ENCODE measurements at regions not wholly inside any gene's neighbourhood (a gene's known extent, or its start where the extent isn't known, plus 50 kb on each side); places are given as distances from the start of the nearest gene placed in this dataset.

GRCh38 chr11:70568035-70568813, 169.9 kb downstream of the CTTN start:
- Histone ChIP-seq H3K27me3 (ENCODE audit: low read depth) (no peaks in the 10 kb centered on the region), H3K4me3 (peak overlapping the region; percentile 48), H3K27ac (peak overlapping the region; percentile 68), H3K36me3 (no peaks in the 10 kb centered on the region), H3K9me3 (no peaks in the 10 kb centered on the region), H3K4me1 (peaks cover 18% of the 10 kb centered on the region)
- intact Hi-C loops (cut with DNase I) = no loop called here
- DNase-seq = peak; percentile 63
- peak; percentile 41 for TF ChIP-seq CTCF (IDR thresholded peaks at IDR 0.05)
- peak; percentile 60 to 81 for ATAC-seq

- intact Hi-C loops (cut with DNase I) = no loop called here
Observed at GRCh38 chr11:70568814-70569617, 170.7 kb downstream of the CTTN start.

GRCh38 chr11:70569618-70569890, 171.2 kb downstream of the CTTN start:
- no peak overlapping the region for H3K27ac ChIP-seq
- H3K4me3 ChIP-seq = no peak overlapping the region
- DNase-seq (no peak), ATAC-seq (no peak)
- intact Hi-C loops (cut with DNase I) = no loop called here
- no peaks in the 10 kb centered on the region for H3K27me3 ChIP-seq (ENCODE audit: low read depth)
- peaks cover 18% of the 10 kb centered on the region for H3K4me1 ChIP-seq
- H3K9me3 ChIP-seq = no peaks in the 10 kb centered on the region
- no peak for TF ChIP-seq CTCF (IDR thresholded peaks at IDR 0.05)
- H3K36me3 ChIP-seq = no peaks in the 10 kb centered on the region

More at GRCh38 chr11:70568814-70569617, 170.7 kb downstream of the CTTN start:
- Histone ChIP-seq H3K36me3 (no peaks in the 10 kb centered on the region), H3K27me3 (ENCODE audit: low read depth) (no peaks in the 10 kb centered on the region), H3K4me1 (peaks cover 18% of the 10 kb centered on the region), H3K9me3 (no peaks in the 10 kb centered on the region), H3K27ac (peak overlapping the region; percentile 68), H3K4me3 (peak overlapping the region; percentile 48)
- ATAC-seq (no peak), DNase-seq (peak; percentile 44)
- no peak for TF ChIP-seq CTCF (IDR thresholded peaks at IDR 0.05)

- Histone ChIP-seq H3K27me3 (ENCODE audit: low read depth) (no peaks in the 10 kb centered on the region), H3K4me1 (peaks cover 18% of the 10 kb centered on the region), H3K27ac (no peak overlapping the region), H3K4me3 (no peak overlapping the region), H3K9me3 (no peaks in the 10 kb centered on the region), H3K36me3 (no peaks in the 10 kb centered on the region)
- intact Hi-C loops (cut with DNase I) = no loop called here
- peak; percentile 37 for DNase-seq
- no peak for ATAC-seq
- TF ChIP-seq CTCF (IDR thresholded peaks at IDR 0.05) = no peak
Observed at GRCh38 chr11:70569996-70570692, 171.8 kb downstream of the CTTN start.

- no peaks in the 10 kb centered on the region for H3K9me3 ChIP-seq
- H3K27ac ChIP-seq = no peak overlapping the region
- no peak for TF ChIP-seq CTCF (IDR thresholded peaks at IDR 0.05)
- no peak overlapping the region for H3K4me3 ChIP-seq
- intact Hi-C loops (cut with DNase I) = no loop called here
- no peaks in the 10 kb centered on the region for H3K27me3 ChIP-seq (ENCODE audit: low read depth)
- no peak for ATAC-seq
- H3K4me1 ChIP-seq = peaks cover 18% of the 10 kb centered on the region
- peak; percentile 10 for DNase-seq
- H3K36me3 ChIP-seq = no peaks in the 10 kb centered on the region
Observed at GRCh38 chr11:70570693-70571395, 172.5 kb downstream of the CTTN start.

Data from lower lobe of right lung (tissue), 2 donors.